DMS53 treated with DMSO at 0.1 percent for 48 hours (cell line): ENCODE measurements at regions not wholly inside any gene's neighbourhood (a gene's known extent, or its start where the extent isn't known, plus 50 kb on each side); places are given as distances from the start of the nearest gene placed in this dataset.

Experiments used
- DNase-seq: peaks from one replicate; lab custom pipeline; 2025; ENCODE audit not compliant: unreplicated experiment; lab: John Stamatoyannopoulos, UW

DNA sequence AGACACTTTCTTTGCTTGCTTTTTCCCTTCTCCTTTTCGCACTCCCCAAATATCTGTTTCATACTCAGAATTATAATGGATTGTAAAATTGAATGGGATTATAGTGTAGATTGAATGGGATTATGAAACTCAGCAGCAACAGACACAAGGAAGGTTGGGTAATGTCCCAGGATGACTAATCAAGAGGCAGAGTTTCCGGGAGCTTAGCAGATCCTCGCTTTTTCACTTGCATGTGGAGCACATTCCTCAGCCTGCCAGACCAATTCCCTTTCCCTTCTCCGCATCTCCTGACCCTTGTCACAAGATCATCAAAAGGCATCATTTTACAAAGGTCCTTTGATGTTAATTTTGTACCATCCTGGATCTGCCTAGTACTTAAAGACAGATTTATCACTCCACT lies 55.1 kb upstream of the SLC1A1 start:
- no peak for DNase-seq

DNA sequence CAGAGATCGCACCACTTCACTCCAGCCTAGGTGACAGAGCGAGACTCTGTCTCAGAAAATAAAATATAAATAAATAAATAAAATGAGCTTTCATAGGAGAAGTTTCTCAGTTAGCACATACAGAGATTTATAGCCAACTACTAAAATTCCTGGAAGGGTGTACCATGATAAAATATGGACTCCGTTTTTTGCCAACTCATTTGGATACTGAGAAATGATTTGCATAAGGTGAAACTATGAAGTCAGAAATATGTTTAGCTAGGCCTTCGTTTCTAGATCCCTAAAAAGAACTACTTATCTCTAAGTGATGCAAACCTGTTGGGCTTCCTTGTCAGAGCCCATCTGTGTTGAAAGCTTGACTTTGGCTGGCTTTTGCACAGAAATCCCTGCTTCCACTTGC lies 56.9 kb upstream of the SLC1A1 start:
- DNase-seq, result no peak

DNA sequence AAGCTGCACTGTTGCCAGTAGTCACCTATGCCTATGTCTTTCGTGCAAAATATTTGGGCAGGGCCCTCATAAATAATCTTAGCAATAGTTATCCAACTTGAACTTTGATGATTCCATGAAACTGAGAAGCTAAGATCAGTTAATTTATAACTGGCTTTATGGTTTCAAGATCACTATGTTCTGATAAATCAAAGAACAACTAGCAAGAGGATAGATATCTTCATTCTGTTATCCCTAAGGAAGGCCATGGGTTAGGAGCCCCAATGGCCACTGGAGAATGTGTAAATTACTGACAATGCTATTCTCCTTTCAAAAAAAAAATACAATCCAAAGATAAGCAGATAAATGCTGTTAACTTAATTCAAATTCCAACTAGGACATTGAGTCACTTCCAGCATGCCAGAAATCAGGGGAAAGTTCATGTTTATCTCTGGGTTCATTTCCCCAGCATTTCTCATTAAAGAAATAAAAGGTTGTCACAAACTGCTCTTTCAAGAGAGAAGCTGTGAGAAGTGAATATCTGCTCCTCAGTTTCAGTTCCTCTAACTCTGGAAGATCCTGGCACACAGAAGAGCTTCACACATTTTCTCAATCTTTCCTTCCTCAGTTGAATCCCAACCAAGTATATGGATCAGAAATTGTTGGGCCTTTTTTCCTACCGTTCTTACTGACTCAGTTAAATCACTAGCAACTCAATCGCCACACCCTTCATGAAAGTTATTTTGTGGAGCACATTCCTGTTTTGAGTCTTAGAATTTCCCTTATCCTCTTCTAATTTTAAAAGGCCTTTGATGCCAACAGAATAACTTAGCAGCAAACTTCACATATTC lies 59.6 kb upstream of the SLC1A1 start:
- DNase-seq, result no peak

DNA sequence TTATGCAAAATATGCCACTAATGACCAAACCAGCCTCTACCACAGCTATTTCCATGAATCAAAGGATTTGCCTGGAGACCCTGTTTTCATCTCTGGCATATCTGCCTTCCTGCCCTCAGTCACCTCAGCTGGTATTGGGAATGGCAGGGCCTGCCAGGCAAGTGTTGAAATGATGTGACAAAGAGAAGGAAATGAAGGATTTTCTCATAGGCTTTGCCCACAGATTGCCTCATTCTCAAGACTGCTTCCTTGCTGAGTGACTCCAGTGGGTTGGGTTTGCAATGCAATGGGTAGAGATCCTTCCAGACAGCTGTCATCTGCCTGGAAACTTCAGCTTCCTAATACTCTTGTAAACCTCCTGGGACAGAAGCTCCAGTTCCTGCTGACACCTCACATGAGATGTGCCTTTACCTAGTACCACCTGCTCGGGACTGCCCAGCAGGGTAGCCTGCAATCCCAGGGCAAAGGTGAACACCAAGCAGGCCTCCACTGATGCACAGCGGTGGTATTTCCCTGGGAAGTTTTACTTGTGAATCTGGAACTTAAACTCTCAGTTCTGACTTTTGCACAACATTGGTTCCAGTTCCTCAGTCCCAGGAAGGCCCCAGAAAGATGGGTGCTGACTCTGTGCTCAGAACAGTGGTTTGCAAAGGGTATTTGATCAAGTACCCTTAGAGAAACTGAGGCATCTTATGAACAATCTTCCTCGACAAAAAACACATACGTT lies 64.8 kb upstream of the SLC1A1 start:
- no peak for DNase-seq

DNA sequence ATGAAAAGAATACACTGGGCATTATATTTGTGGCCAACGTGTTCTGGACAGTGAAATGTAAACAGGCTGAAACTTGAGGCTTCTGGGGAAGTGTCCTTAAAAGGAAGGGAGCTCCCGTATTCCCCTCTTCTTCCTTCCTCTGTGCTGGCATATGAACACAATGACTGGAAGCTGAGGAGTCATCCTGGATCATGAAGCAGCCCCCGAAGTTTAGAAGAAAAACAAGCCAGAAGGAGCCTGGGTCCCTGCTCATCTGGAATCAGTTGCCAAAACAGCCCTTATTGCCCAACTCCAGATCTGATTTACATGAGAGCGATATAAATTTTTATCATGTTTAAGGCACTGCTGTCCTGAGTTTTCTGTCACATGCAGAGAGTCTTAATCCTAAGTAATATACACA lies 65.4 kb upstream of the SLC1A1 start:
- DNase-seq, result no peak

DNA sequence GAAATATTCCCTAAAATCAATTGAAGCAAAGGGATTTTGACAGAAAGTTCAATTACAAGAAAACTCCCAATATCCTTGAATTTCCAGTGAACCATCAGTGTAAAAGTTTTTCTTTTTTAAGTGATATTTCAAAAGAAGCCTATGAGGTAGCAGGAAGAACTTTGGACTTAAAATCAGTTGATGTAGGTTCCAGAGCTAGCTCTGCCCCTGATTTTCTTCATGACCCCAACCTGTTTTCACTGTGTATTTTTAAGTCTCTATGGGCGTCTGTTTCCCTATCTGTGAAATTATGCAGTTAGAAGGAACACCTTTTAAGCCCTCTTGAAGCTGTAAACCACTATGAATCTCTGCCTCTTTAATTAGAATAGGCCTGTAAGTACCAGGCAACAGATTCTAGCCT lies 66.2 kb upstream of the SLC1A1 start:
- DNase-seq, result no peak

DNA sequence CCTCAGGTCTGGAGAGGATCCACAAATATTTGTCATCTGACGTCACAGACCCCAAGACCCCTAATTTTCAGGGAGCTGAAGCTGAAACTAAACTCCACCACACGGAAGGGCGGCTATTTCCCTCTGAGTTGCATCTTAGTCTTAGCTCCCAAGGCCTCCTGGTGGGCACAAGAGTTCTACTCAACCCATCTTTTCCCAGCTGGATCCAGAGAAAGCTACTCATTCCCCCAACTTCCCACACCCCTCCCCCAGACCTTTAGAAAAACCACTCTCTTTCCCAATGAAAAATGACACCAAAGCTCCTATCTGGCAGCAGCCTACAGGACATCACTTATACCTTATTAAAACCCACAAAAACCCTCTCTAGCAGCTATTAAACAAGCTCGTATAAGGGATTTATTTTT lies 67.1 kb upstream of the SLC1A1 start:
- DNase-seq, result no peak

DNA sequence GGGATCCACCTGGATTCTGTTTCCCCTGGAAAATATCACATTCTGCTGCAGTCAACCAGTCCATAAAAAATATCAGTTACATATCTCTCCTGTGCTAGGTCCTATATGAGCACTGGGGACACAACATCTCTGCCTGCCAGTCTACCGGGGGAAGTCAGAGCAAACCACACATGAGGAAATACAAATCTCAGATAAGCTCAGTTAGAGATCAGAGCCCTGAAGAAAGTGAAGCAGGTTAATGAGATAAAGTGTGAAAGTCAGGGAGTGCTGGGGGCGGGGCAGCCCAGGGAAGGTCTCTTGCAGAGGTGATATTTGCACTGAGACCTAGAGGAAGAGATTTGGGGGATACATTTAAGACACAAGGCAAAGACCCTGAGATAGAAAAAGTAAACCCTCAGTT lies 67.8 kb upstream of the SLC1A1 start:
- DNase-seq, result no peak

DNA sequence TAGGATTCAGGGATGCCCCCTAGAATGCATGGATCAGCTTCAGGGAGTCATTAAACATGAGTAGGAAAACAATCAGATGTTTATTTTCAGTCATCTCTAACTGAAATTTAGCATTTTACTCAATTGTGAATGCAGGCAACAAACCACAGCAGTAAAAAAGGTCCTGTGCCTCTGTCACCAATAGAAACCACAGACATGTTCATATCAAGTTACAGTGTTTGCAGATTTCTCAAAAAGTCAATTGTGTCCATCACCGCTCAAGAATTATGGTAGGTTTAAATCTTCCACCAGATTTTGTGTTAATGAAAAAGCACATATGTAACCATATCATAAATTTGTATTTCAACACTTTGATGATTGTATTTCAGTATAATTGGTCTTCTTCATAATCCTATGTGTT lies 68.4 kb upstream of the SLC1A1 start:
- no peak for DNase-seq

DNA sequence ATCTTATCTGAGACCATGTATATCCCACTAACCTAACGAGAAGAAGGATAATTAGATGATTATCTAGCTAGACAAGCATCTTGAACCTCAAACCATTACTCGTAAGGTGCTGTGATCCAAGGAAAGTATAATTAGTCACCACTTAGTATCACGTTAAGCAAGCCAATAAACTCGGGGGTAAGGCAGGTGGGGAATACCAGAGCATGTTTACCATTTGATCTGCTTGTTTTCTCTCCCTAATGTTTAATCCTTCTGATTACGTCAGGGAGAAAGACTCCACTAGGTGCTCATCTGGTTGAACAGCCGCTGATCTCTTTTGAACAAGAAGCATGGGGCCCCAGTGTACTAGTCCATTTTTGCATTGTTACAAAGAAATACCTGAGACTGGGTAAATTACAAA lies 69.9 kb upstream of the SLC1A1 start:
- DNase-seq, result no peak

DNA sequence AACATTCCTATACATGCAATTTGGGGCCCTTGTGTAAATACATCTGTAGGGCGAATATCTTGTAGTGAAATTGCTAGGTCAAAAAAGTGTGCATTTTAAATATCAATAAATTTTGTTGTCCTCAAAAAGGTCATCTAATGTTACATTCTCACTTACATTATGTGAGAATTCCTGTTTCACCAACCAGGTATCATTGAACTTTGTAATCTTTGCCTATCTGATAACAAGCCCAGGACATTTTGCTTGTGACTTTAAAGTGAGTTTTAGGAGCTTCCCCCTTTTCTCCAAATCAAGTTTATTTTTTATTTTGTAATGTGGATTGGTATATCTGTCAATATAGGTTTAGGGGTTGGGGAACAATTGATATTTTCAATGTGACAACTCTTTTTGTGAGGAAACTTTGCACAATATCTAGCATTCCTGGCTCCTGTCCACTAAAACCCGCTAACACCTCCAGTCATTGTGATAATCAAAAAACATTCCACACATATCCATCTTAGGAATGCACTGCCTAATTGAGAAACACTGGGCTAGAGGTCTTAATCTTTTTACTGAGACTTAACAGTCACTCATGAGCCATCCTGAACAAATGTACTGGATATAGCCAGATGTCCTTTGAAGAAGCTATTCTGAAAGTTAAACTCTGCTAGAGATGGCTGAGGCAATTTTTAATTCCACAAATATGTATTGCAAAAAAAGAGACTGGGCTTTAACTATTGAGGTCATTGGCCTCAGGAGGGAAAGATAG lies 72.5 kb upstream of the SLC1A1 start:
- DNase-seq, result no peak

DNA sequence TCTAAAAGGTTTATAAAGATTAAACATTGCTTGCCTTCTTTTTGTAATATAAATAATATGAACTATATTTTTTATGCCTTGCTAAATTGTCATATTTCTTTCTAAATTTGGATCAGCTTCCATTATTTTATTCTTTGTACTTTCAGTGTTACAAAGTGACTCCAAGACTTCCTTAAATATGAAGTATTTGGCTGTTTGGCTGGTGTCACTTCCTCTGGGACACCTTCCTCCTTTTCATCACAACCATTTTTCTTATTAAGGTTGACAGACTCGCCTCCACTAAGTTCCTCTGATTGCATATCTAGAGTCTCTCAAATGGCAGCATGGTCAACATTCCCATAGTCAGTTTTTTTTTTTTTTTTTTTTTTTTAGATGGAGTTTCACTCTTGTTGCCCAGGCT lies 73.8 kb upstream of the SLC1A1 start:
- no peak for DNase-seq

DNA sequence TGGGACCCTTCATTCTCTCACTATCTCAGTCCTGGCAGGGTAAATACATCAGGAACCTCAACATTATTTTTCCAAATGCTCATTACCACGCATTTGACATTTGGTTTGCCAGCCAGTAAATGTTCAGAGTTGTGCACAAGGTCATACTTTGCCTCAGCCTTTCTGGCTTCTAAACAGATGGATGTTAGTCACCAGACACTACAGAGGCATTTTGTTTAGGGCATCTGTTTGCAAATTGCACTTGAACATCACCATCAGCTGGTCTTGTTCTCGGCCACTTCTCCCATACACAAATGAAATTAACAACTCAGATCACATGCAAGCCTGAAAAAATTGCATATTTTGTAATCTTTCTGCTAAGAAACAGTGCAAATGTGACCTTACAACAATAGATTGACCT lies 75.0 kb upstream of the SLC1A1 start:
- no peak for DNase-seq

DNA sequence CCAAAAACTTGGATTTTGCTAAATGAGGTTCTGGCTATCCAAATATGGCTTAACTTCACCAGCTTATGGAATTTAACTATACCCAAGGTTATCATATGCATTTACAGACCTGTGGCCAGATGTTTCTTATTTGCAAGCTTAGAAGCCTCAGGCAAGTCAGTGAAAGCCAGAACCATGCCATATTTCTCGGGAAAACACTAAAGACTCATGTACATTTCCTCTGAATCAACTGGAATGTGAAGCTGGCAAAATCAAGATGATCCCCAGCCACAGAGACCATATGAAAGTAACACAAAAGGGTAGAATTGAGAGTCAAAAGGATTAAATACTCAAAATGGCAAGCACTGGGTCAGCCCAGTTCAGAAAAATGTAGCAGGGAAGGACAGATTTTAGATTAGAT lies 76.4 kb upstream of the SLC1A1 start:
- no peak for DNase-seq

DNA sequence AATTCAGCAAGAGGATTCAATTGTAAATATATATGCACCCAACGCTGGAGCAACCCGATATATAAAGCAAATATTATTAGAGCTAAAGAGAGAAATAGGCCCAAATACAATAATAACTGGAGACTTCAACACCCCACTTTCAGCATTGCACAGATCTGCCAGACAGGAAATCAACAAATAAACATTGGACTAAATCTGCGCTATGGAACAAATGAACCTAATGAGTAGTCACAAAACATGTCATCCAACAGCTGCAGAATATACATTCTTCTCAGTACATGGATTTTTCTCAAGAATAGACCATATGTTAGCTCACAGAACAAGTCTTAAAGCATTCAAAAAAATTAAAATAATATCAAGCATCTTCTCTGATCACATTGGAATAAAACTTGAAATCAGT lies 86.1 kb upstream of the SLC1A1 start:
- no peak for DNase-seq

DNA sequence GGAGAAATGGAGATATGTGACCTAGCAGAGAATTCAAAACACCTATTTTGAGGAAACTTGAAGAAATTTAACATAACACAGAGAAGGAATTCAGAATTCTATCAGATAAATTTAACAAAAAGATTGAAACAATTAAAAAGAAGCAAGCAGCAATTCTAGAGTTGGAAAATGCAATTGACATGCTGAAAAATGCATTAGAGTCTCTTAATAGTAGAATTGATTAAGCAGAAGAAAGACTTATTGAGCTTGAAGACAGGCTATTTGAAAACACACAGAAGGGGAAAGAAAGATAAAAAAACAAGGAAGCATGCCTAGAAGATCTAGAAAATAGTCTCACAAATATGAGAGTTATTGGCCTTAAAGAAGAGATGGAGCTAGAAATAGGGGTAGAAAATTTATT lies 87.8 kb upstream of the SLC1A1 start:
- no peak for DNase-seq

DNA sequence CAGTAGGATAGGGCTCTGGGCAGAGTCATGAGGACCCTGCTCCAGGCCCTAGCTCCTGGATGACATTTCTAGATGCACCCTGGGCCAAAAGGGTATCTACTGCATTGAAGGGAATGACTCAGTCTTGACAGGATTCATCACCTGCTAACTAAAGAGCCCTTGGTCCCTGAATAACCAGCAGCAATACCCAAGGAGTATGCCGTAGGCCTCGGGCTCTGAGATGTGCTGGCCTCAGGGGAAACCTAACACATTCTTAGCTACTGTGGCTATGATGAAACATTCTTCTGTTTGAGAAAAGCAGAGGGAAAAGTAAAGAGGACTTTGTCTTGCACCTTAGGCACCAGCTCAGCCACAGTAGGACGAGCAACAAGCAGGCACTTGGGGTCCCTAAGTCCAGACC lies 89.5 kb upstream of the SLC1A1 start:
- no peak for DNase-seq

DNA sequence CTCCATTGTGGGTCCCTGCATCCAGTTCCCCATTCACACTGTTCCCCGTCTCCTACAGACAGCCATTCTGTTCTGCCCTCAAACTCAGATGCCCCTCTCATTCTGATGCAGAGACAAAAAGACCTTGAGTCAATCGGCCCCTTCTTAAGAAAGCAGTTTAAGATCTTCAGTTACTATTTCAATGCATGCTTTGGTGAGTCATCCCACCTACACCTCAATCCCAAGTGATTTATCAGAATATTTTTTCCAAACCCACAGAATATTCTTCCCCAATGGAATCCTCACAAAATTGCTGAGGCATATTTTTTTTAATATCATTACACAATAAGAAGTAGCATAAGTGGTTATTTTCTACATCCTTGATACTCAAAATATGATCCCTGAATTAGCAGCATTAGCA lies 92.4 kb upstream of the SLC1A1 start:
- DNase-seq, result no peak

DNA sequence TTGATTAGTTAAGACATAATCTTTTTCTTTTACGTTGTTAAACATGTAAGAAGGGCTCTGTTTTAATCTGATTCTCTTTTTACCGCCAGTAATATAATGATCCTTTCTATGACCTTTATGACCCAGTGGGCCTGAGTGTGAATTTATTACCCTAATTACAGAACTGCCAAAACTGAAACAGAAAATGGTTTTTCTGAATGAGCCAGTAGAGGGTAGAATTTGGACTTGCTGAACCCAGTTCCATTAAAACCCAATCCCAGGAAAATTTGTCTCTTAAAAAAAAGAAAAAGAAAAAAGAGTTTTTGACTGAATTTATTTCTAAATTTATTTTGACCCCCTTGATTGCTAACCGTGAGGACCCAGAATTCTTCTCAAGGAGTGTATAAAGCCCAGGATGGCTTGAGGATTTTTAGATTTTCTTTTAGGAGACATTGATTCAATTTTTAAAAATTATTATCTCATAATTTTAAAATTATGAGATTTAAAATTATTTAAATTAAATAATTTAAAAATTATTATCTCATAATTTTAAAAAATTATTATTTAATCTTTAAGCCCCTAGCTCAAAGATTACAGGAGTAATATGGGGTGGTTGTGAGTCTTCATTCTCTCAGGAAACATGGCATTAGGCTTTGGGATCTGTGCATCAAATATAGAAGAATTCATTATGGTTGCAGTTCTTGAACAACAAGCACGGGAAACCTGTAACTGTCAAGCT lies 94.1 kb upstream of the GLIS3 start:
- DNase-seq, result no peak

DNA sequence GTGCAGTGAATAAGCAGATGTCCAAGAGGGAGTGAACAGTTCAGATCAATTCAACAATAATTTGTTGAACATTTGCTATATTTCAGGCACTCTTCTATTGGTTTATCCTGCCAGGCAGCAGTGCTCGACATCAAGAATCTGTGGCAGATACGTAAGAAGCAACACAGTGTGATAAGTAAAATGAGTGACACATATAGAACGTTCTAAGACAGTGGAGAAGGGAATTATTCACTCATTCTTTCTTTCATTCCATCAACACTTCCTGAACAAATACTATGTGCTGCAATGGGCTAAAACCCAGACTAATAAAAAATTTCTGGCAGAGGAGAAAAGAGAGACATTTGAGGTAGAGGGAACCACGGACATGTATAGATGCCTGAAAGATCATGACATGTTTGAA lies 89.9 kb upstream of the GLIS3 start:
- no peak for DNase-seq

DNA sequence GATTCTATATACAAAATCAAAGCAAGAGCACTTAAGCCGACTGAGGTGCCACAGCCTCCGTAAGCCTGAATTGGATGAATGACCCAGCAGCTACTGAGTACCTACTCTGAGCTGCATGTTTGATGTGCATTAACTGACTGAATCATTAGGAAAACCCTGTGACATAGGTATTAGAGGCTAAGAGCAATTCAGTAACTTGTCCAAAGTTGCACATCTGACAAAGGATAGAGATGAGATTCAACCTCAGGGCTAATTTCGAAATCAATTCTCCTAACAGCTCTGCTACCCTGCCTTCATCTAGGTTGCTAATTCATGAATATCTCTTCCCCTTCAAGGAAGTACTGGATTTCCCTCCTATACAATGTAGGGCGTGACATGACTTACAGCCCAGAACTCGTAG lies 89.1 kb upstream of the GLIS3 start:
- no peak for DNase-seq
